ENCODE measurements at regions not wholly inside any gene's neighbourhood (a gene's known extent, or its start where the extent isn't known, plus 50 kb on each side); places are given as distances from the start of the nearest gene placed in this dataset.
A peak's percentile ranks its signal among the peaks of the same experiment; 100 is the strongest.

DNA sequence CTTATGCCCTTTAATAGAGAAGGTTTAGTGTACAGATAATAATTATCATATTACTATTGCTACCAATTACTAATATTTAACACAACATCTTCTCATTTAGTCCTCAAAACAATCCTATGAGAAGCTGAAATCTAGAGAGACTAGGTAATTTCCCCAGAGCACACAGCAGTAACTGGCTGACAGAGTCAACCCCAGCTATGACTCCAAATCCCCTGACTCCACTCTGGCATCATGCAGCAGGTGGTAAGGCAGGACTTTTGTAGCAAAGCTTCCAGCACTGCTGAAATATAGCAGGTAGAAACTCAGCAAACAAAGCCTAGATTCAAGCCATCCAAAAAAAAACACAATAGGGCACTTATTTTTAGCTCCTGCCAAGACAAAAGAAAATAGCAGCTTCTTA lies 79.3 kb upstream of the RGS2 start:
- TF ChIP-seq CREB5 (CRISPR knock-in tag; IDR thresholded peaks at IDR 0.05; ENCODE audit: low read depth), result no peak
- TF ChIP-seq CSDC2 (CRISPR knock-in tag; IDR thresholded peaks at IDR 0.05), result no peak
- TF ChIP-seq TOX (CRISPR knock-in tag; IDR thresholded peaks at IDR 0.05; ENCODE audit: borderline replicate concordance), result no peak
- ATAC-seq, result no peak

DNA sequence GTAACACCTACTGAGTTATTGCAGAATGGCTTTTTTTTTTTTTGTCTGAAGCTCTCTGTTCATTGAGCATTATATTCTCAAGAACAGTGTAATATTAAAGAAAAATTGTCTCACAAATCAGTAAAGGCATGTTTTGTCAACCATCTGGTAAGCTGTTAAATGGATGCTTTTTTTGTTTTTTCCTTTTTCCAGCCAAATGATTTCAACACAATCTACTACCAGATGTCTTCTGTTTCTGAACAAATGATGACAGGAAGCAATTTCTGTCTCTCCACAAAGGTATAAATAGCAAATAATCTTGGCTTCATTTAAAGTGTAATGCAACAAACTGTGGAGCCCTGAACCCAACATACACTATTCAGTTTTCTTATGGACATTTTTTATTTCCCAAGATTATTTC lies 78.6 kb upstream of the RGS2 start:
- TF ChIP-seq ZC3H10 (CRISPR knock-in tag; IDR thresholded peaks at IDR 0.05) (no peak), PATZ1 (CRISPR knock-in tag; IDR thresholded peaks at IDR 0.05; ENCODE audit: borderline replicate concordance) (no peak), ZNF565 (CRISPR knock-in tag; conservative IDR thresholded peaks at IDR 0.05; ENCODE audit: low read depth) (no peak), PPARA (CRISPR knock-in tag; IDR thresholded peaks at IDR 0.05; ENCODE audit: borderline replicate concordance) (no peak), BACH2 (CRISPR knock-in tag; IDR thresholded peaks at IDR 0.05; ENCODE audit: borderline replicate concordance) (no peak), CSRNP3 (CRISPR knock-in tag; IDR thresholded peaks at IDR 0.05) (no peak), CREB5 (CRISPR knock-in tag; IDR thresholded peaks at IDR 0.05; ENCODE audit: low read depth) (no peak), SNAI2 (CRISPR knock-in tag; IDR thresholded peaks at IDR 0.05) (no peak)
- no peak for ATAC-seq

- ATAC-seq, result peak; percentile 47; the same call in 1 of the 3 replicates
These were observed 76.1 kb upstream of the RGS2 start for GRCh38 chr1:192732787-192733186.

More at GRCh38 chr1:192732787-192733186, 76.1 kb upstream of the RGS2 start:
- TF ChIP-seq ZNF70 (CRISPR knock-in tag; IDR thresholded peaks at IDR 0.05) (no peak), GLIS3 (CRISPR knock-in tag; IDR thresholded peaks at IDR 0.05) (no peak), ISL1 (CRISPR knock-in tag; IDR thresholded peaks at IDR 0.05) (no peak), TCF4 (CRISPR knock-in tag; IDR thresholded peaks at IDR 0.05; ENCODE audit: borderline replicate concordance) (no peak), ZFP30 (CRISPR knock-in tag; IDR thresholded peaks at IDR 0.05) (no peak), CSRNP3 (CRISPR knock-in tag; IDR thresholded peaks at IDR 0.05) (no peak), CREB5 (CRISPR knock-in tag; IDR thresholded peaks at IDR 0.05; ENCODE audit: low read depth) (no peak), ZNF8 (CRISPR knock-in tag; IDR thresholded peaks at IDR 0.05) (no peak), RARB (CRISPR knock-in tag; IDR thresholded peaks at IDR 0.05) (no peak), ESRRG (CRISPR knock-in tag; IDR thresholded peaks at IDR 0.05) (no peak), CSDC2 (CRISPR knock-in tag; IDR thresholded peaks at IDR 0.05) (no peak), BACH2 (CRISPR knock-in tag; IDR thresholded peaks at IDR 0.05; ENCODE audit: borderline replicate concordance) (no peak), PATZ1 (CRISPR knock-in tag; IDR thresholded peaks at IDR 0.05; ENCODE audit: borderline replicate concordance) (no peak), ZNF565 (CRISPR knock-in tag; conservative IDR thresholded peaks at IDR 0.05; ENCODE audit: low read depth) (no peak)
- TF ChIP-seq, protein P1, sequence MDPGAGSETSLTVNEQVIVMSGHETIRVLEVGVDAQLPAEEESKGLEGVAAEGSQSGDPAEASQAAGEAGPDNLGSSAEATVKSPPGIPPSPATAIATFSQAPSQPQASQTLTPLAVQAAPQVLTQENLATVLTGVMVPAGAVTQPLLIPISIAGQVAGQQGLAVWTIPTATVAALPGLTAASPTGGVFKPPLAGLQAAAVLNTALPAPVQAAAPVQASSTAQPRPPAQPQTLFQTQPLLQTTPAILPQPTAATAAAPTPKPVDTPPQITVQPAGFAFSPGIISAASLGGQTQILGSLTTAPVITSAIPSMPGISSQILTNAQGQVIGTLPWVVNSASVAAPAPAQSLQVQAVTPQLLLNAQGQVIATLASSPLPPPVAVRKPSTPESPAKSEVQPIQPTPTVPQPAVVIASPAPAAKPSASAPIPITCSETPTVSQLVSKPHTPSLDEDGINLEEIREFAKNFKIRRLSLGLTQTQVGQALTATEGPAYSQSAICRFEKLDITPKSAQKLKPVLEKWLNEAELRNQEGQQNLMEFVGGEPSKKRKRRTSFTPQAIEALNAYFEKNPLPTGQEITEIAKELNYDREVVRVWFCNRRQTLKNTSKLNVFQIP (CRISPR knock-in tag; IDR thresholded peaks at IDR 0.05; ENCODE audit: borderline replicate concordance, low read depth), result no peak
- TF ChIP-seq, protein P2, sequence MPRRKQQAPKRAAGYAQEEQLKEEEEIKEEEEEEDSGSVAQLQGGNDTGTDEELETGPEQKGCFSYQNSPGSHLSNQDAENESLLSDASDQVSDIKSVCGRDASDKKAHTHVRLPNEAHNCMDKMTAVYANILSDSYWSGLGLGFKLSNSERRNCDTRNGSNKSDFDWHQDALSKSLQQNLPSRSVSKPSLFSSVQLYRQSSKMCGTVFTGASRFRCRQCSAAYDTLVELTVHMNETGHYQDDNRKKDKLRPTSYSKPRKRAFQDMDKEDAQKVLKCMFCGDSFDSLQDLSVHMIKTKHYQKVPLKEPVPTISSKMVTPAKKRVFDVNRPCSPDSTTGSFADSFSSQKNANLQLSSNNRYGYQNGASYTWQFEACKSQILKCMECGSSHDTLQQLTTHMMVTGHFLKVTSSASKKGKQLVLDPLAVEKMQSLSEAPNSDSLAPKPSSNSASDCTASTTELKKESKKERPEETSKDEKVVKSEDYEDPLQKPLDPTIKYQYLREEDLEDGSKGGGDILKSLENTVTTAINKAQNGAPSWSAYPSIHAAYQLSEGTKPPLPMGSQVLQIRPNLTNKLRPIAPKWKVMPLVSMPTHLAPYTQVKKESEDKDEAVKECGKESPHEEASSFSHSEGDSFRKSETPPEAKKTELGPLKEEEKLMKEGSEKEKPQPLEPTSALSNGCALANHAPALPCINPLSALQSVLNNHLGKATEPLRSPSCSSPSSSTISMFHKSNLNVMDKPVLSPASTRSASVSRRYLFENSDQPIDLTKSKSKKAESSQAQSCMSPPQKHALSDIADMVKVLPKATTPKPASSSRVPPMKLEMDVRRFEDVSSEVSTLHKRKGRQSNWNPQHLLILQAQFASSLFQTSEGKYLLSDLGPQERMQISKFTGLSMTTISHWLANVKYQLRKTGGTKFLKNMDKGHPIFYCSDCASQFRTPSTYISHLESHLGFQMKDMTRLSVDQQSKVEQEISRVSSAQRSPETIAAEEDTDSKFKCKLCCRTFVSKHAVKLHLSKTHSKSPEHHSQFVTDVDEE (CRISPR knock-in tag; IDR thresholded peaks at IDR 0.05), result no peak
